HEK293T (cell line): ENCODE measurements at regions not wholly inside any gene's neighbourhood (a gene's known extent, or its start where the extent isn't known, plus 50 kb on each side); places are given as distances from the start of the nearest gene placed in this dataset.

ENCODE experiments used
- BHLHE40 ChIP-seq: fragments of 450-650 bp; IDR thresholded peaks from 2 replicates; pipeline ENCODE4 v1.6.1; 2016; ENCODE audit warnings: mild to moderate bottlenecking, moderate library complexity, borderline replicate concordance
- CTBP1 ChIP-seq: fragments of 450-650 bp; IDR thresholded peaks from 2 replicates; pipeline ENCODE4 v1.6.1; 2016; ENCODE audit warnings: borderline replicate concordance
- ELF4 ChIP-seq: fragments of 450-650 bp; IDR thresholded peaks from 2 replicates; pipeline ENCODE4 v1.6.1; 2017; ENCODE audit warnings: antibody characterized with exemption
- FOXA1 ChIP-seq: fragments of 450-650 bp; IDR thresholded peaks from 2 replicates; pipeline ENCODE4 v1.6.1; 2016; ENCODE audit warnings: mild to moderate bottlenecking
- FOXK2 ChIP-seq: fragments of 450-650 bp; IDR thresholded peaks from 2 replicates; pipeline ENCODE4 v1.6.1; 2016; ENCODE audit warnings: mild to moderate bottlenecking
- FOXM1 ChIP-seq: fragments of 450-650 bp; IDR thresholded peaks from 2 replicates; pipeline ENCODE4 v1.6.1; 2017; ENCODE audit warnings: mild to moderate bottlenecking, borderline replicate concordance
- HDGF ChIP-seq: fragments of 450-650 bp; IDR thresholded peaks from 2 replicates; pipeline ENCODE4 v1.6.1; 2017; ENCODE audit warnings: antibody characterized with exemption, borderline replicate concordance
- L3MBTL2 ChIP-seq: fragments of 450-650 bp; conservative IDR thresholded peaks from 2 replicates; pipeline ENCODE4 v1.6.1; 2016; ENCODE audit warnings: mild to moderate bottlenecking
- NFRKB ChIP-seq: fragments of 450-650 bp; IDR thresholded peaks from 2 replicates; pipeline ENCODE4 v1.6.1; 2016; ENCODE audit warnings: mild to moderate bottlenecking, moderate library complexity
- PKNOX1 ChIP-seq: fragments of 450-650 bp; IDR thresholded peaks from 2 replicates; pipeline ENCODE4 v1.6.1; 2016
- SP1 ChIP-seq: fragments of 450-650 bp; IDR thresholded peaks from 2 replicates; pipeline ENCODE4 v1.6.1; 2017
- SUZ12 ChIP-seq: fragments of 450-650 bp; IDR thresholded peaks from 2 replicates; pipeline ENCODE4 v1.6.1; 2016; ENCODE audit warnings: mild to moderate bottlenecking
- TARDBP ChIP-seq: fragments of 450-650 bp; IDR thresholded peaks from 2 replicates; pipeline ENCODE4 v1.6.1; 2016
- ZNF384 ChIP-seq: fragments of 450-650 bp; IDR thresholded peaks from 2 replicates; pipeline ENCODE4 v1.6.1; 2016

GRCh38 chr18:73942081-73942625, 205.5 kb downstream of the FBXO15 start:
- TF ChIP-seq FOXA1 (no peak), FOXM1 (no peak), FOXK2 (no peak), HDGF (no peak), TARDBP (no peak), ELF4 (no peak), NFRKB (no peak), SUZ12 (no peak), ZNF384 (no peak), SP1 (no peak), BHLHE40 (no peak), L3MBTL2 (no peak), CTBP1 (no peak), PKNOX1 (no peak)
